Astrocyte of the cerebellum (primary cell): ENCODE measurements at regions not wholly inside any gene's neighbourhood (a gene's known extent, or its start where the extent isn't known, plus 50 kb on each side); places are given as distances from the start of the nearest gene placed in this dataset.

Source experiments
- DNase-seq: peaks from one replicate; pipeline ENCODE4 v3.0.0-alpha.2; 2011; ENCODE audit warnings: low read depth
- H3K4me3 ChIP-seq: 2 replicates; pipeline ENCODE4 v1.5.1; 2011; ENCODE audit warnings: mild to moderate bottlenecking, low read depth, low read length, moderate library complexity
- in situ Hi-C: cut with HindIII; loops from 2 replicates; pipeline ENCODE4 v1.10.0; 2017; ENCODE audit warnings: low sequenced_read_pairs
- TF ChIP-seq, protein P1 (sequence below): IDR thresholded peaks from 2 replicates; pipeline ENCODE4 v1.5.1; 2012; ENCODE audit warnings: low read length, low read depth, moderate library complexity, mild to moderate bottlenecking; ENCODE audit errors: missing control alignments

- in situ Hi-C loops, result no loop called here
- no peak for DNase-seq
- H3K4me3 ChIP-seq, result no peak overlapping the region
- TF ChIP-seq, protein P1, sequence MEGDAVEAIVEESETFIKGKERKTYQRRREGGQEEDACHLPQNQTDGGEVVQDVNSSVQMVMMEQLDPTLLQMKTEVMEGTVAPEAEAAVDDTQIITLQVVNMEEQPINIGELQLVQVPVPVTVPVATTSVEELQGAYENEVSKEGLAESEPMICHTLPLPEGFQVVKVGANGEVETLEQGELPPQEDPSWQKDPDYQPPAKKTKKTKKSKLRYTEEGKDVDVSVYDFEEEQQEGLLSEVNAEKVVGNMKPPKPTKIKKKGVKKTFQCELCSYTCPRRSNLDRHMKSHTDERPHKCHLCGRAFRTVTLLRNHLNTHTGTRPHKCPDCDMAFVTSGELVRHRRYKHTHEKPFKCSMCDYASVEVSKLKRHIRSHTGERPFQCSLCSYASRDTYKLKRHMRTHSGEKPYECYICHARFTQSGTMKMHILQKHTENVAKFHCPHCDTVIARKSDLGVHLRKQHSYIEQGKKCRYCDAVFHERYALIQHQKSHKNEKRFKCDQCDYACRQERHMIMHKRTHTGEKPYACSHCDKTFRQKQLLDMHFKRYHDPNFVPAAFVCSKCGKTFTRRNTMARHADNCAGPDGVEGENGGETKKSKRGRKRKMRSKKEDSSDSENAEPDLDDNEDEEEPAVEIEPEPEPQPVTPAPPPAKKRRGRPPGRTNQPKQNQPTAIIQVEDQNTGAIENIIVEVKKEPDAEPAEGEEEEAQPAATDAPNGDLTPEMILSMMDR, result no peak
Observed at GRCh38 chr7:94222516-94222915, 172.2 kb upstream of the COL1A2 start.

- H3K4me3 ChIP-seq, result peak overlapping the region; percentile 3
- peak; percentile 68 for DNase-seq
- TF ChIP-seq, protein P1, result peak; percentile 61
- in situ Hi-C loops, result no loop called here
Observed at GRCh38 chr7:94223375-94224084, 171.2 kb upstream of the COL1A2 start.

DNA sequence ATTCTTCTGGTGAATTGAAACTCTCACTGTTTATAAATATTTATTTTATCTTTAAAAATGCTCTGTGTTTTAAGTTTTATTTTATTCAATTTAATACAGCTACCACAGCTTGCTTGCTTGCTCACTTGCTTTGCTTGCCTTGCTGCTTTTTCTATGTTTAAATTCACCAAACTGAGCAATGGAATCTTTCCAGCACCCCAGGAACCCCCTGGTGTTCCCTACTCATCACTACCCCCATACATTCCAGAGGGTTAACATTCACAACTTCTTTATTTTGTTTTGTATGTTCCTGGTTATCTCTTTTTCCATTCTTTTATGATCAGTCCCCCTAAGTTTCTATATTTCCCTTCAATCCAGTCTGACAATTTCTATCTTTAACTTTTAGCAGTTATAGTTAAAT is 166.5 kb upstream of the COL1A2 start:
- in situ Hi-C loops, result no loop called here
- H3K4me3 ChIP-seq, result no peak overlapping the region
- TF ChIP-seq, protein P1, result no peak
- DNase-seq, result no peak

- in situ Hi-C loops, result no loop called here
- DNase-seq, result peak; percentile 61
- no peak overlapping the region for H3K4me3 ChIP-seq
- TF ChIP-seq, protein P1, result no peak
Observed at GRCh38 chr7:94228678-94229077, 166.0 kb upstream of the COL1A2 start.

GRCh38 chr7:94231305-94231704 is 163.4 kb upstream of the COL1A2 start:
- H3K4me3 ChIP-seq, result no peak overlapping the region

DNA sequence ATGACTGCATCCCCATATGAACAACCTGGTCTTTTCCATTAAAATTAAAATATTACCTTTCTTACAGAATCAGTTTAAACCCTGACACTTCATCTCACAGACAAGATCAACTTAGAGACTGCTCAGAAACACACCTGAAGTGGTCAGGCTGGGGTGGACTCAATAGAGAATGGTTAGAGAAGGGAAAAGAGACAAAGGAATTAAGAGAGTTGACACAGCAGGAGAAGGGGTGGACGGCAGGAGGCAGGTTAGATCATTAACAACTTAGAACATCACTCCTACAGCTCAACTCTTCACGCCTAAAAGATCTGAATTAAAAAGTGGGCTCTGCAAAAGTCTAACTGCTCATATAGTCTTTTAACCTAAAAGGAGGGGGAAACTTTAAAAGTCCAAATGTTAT is 157.7 kb upstream of the COL1A2 start:
- in situ Hi-C loops, result no loop called here
- no peak for DNase-seq
- H3K4me3 ChIP-seq, result no peak overlapping the region
- TF ChIP-seq, protein P1, result no peak

More at GRCh38 chr7:94231305-94231704, 163.4 kb upstream of the COL1A2 start:
- DNase-seq, result no peak
- in situ Hi-C loops, result no loop called here
- TF ChIP-seq, protein P1, result no peak

DNA sequence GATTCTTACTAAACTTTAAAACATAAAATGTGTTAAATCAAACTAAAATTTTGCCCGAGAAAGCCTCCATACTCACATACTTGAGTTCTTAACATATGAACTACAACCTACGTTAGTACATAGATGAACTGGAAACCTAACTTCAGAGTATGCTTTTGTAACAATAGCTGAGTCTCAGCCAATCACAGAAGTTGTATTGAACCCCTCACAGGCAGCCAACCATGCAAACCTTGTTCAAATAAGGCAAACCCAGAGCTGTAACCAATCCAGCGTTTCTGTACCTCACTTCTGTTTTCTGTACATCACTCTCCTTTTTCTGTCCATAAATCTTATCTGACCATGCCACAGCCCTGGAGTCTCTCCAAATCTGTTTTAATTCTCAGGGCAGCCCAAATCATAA is 157.3 kb upstream of the COL1A2 start:
- TF ChIP-seq, protein P1, result no peak
- no peak for DNase-seq
- in situ Hi-C loops, result no loop called here
- no peak overlapping the region for H3K4me3 ChIP-seq
